ENCODE measurements at regions not wholly inside any gene's neighbourhood (a gene's known extent, or its start where the extent isn't known, plus 50 kb on each side); places are given as distances from the start of the nearest gene placed in this dataset.
"Not testable (repeated sequence)": the region's sequence is repeated elsewhere in the genome, so short reads cannot be mapped to it uniquely, and the experiment has no call there.

DNA sequence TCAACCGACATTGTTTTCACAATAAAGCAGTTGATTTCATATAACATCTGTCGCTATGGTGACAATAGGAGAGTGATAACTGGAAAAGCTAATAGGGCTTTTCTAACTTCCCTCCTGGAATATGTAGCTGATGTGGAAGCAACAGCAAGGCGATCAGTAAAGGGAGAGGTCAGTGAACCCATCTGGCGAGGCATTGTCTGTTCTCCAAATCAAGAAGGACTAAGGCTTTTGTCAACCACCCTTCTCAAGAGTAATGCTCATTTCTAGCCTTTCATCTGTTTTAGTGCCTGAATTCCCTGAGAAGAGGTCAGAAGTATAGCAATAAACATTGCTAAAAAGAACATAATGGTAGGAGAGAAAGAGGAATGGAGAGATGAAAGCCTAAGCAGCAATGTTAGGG is 201.3 kb downstream of the AKAP7 start:
- POLR2A ChIA-PET, result no interaction called here
- intact Hi-C loops (cut with micrococcal nuclease), result no loop called here
- H3K36me3 Mint-ChIP-seq, result peaks cover 0 to 24% (median 5%) of the 10 kb centered on the region in 5 donors
- CTCF ChIA-PET, result no interaction called here
- H3K27ac ChIP-seq (ENCODE audit: low read depth, low read length), result no peak overlapping the region
- no peaks in the 10 kb centered on the region for H3K9me3 ChIP-seq (ENCODE audit: control insufficient read depth in 2 of 3, low read length in 3 of 3)
- H3K36me3 ChIP-seq (ENCODE audit: control insufficient read depth in 2 of 3, insufficient read depth in 3 of 3, low read length in 3 of 3), result no peaks in the 10 kb centered on the region
- DNase-seq (no peak), ATAC-seq (no peak)
- no peaks in the 10 kb centered on the region for H3K4me1 ChIP-seq (ENCODE audit: control insufficient read depth in 2 of 2, insufficient read depth in 2 of 2, low read length in 2 of 2)
- H3K4me3 ChIP-seq (ENCODE audit: low read length), result no peak overlapping the region
- peak overlapping the region in 2 of 9 donors; percentile 12 to 15 for H3K27ac Mint-ChIP-seq
- H3K4me1 Mint-ChIP-seq, result peaks cover 0 to 12% (median 6%) of the 10 kb centered on the region in 7 donors
- no peaks in the 10 kb centered on the region for H3K27me3 ChIP-seq (ENCODE audit: control insufficient read depth in 2 of 2, insufficient read depth in 2 of 2, low read length in 2 of 2)
- H3K9me3 Mint-ChIP-seq, result no peaks in the 10 kb centered on the region
- H3K27me3 Mint-ChIP-seq, result no peaks in the 10 kb centered on the region
- no peak overlapping the region for H3K4me3 Mint-ChIP-seq

DNA sequence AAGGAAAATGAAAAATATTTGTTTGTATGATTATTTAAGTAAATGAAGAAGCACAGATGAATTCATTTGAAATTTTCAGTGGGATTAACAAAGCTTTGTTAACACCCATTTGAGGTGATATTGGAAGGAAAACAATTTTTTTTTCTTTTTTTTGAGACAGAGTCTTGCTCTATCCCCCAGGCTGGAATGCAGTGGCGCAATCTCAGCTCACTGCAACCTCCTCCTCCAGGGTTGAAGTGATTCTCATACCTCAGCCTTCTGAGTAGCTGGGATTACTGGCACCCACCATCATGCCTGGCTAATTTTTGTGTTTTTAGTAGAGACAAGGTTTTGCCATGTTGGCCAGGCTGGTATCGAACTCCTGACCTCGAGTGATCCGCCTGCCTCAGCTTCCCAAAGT is 211.6 kb downstream of the AKAP7 start:
- H3K27ac ChIP-seq (ENCODE audit: low read depth, low read length); H3K36me3 ChIP-seq (ENCODE audit: control insufficient read depth in 2 of 3, insufficient read depth in 3 of 3, low read length in 3 of 3); H3K9me3 ChIP-seq (ENCODE audit: control insufficient read depth in 2 of 3, low read length in 3 of 3); H3K4me3 ChIP-seq (ENCODE audit: low read length); DNase-seq; H3K9me3 Mint-ChIP-seq; H3K27me3 Mint-ChIP-seq; intact Hi-C loops (cut with micrococcal nuclease); H3K27me3 ChIP-seq (ENCODE audit: control insufficient read depth in 2 of 2, insufficient read depth in 2 of 2, low read length in 2 of 2); ATAC-seq; H3K4me3 Mint-ChIP-seq; H3K27ac Mint-ChIP-seq: not testable (repeated sequence)
- Mint-ChIP-seq H3K4me1 (peaks cover 6 to 31% (median 17%) of the 10 kb centered on the region in 7 donors), H3K36me3 (peaks cover 0 to 20% (median 2%) of the 10 kb centered on the region in 5 donors)
- ChIA-PET POLR2A (interaction anchor here (0.8 kb wide), 1 partner anchor 28 kb away, joined by 3 read pairs; no protein-coding TSS in a partner anchor), CTCF (interaction anchor here (0.7 kb wide), 1 partner anchor 454 kb away, joined by 3 read pairs; no protein-coding TSS in a partner anchor)
- H3K4me1 ChIP-seq (ENCODE audit: control insufficient read depth in 2 of 2, insufficient read depth in 2 of 2, low read length in 2 of 2), result peaks cover 0 to 14% of the 10 kb centered on the region in 2 donors

DNA sequence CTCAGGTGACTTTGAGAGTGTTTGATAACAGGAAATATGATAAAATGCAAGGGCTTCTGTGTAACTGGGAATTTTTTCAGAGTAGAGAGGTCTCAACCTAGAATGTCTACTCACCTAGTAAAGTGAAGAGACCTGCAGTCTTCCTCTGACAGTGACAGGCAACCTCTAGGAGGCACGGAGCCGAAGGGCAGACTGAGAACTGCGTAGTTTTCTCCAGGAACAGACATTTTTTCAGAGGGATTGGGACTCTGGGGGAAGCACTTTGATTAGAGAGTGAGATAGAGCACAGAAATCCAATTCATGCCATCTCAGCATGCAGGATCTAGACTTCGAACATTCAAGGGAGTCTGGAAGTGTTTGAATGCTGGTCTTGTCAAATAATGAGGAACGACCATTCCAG is 213.3 kb downstream of the AKAP7 start:
- Histone ChIP-seq H3K4me1 (ENCODE audit: control insufficient read depth in 2 of 2, insufficient read depth in 2 of 2, low read length in 2 of 2) (peaks cover 0 to 14% of the 10 kb centered on the region in 2 donors), H3K9me3 (ENCODE audit: control insufficient read depth in 2 of 3, low read length in 3 of 3) (no peaks in the 10 kb centered on the region), H3K36me3 (ENCODE audit: control insufficient read depth in 2 of 3, insufficient read depth in 3 of 3, low read length in 3 of 3) (no peaks in the 10 kb centered on the region), H3K4me3 (ENCODE audit: low read length) (no peak overlapping the region), H3K27me3 (ENCODE audit: control insufficient read depth in 2 of 2, insufficient read depth in 2 of 2, low read length in 2 of 2) (no peaks in the 10 kb centered on the region), H3K27ac (ENCODE audit: low read depth, low read length) (no peak overlapping the region)
- H3K9me3 Mint-ChIP-seq, result peaks cover 0 to 2% (median 0%) of the 10 kb centered on the region in 11 donors
- peaks cover 8 to 39% (median 17%) of the 10 kb centered on the region in 7 donors for H3K4me1 Mint-ChIP-seq
- ATAC-seq, result no peak
- peaks cover 5 to 35% (median 8%) of the 10 kb centered on the region in 5 donors for H3K36me3 Mint-ChIP-seq
- ChIA-PET CTCF (no interaction called here), POLR2A (no interaction called here)
- H3K4me3 Mint-ChIP-seq, result peak overlapping the region in 3 of 10 donors; percentile 2 to 61 (median 4)
- intact Hi-C loops (cut with micrococcal nuclease), result no loop called here
- DNase-seq, result peak in 1 of 9 donors; percentile 9
- H3K27ac Mint-ChIP-seq, result peak overlapping the region in 5 of 9 donors; percentile 17 to 62 (median 60)
- no peaks in the 10 kb centered on the region for H3K27me3 Mint-ChIP-seq

DNA sequence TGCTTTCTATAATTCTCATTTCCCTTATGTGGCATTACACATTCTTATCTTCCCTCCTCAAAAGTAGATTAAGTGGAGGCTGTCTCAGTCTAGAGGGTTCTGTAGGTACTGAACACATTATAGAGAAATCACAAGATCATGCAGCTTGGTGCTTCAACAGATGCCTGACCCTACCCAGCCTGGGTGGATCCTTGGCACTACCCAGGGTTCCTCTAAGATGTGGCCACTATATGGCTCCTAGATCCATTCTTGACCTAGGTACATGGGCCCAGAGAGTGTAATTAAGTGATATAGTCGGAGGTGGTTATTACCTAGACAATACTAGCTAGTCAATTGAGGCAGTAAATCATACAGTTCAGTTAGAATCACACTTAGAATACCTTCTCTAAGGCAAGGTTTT is 213.9 kb downstream of the AKAP7 start:
- Histone ChIP-seq H3K9me3 (ENCODE audit: control insufficient read depth in 2 of 3, low read length in 3 of 3) (no peaks in the 10 kb centered on the region), H3K27me3 (ENCODE audit: control insufficient read depth in 2 of 2, insufficient read depth in 2 of 2, low read length in 2 of 2) (no peaks in the 10 kb centered on the region), H3K36me3 (ENCODE audit: control insufficient read depth in 2 of 3, insufficient read depth in 3 of 3, low read length in 3 of 3) (no peaks in the 10 kb centered on the region), H3K4me3 (ENCODE audit: low read length) (no peak overlapping the region), H3K27ac (ENCODE audit: low read depth, low read length) (no peak overlapping the region), H3K4me1 (ENCODE audit: control insufficient read depth in 2 of 2, insufficient read depth in 2 of 2, low read length in 2 of 2) (peaks cover 0 to 14% of the 10 kb centered on the region in 2 donors)
- peaks cover 7 to 40% (median 15%) of the 10 kb centered on the region in 5 donors for H3K36me3 Mint-ChIP-seq
- peak overlapping the region in 1 of 9 donors; percentile 31 for H3K27ac Mint-ChIP-seq
- ATAC-seq, result no peak
- intact Hi-C loops (cut with micrococcal nuclease), result no loop called here
- peaks cover 8 to 41% (median 19%) of the 10 kb centered on the region in 7 donors for H3K4me1 Mint-ChIP-seq
- no peak for DNase-seq
- H3K9me3 Mint-ChIP-seq, result peaks cover 0 to 2% (median 0%) of the 10 kb centered on the region in 11 donors
- no peaks in the 10 kb centered on the region for H3K27me3 Mint-ChIP-seq
- H3K4me3 Mint-ChIP-seq, result no peak overlapping the region
- POLR2A ChIA-PET, result interaction anchor here (0.6 to 0.7 kb wide), 2 partner anchors 35 to 55 kb away, joined by 4 read pairs; no protein-coding TSS in a partner anchor
- CTCF ChIA-PET, result no interaction called here

DNA sequence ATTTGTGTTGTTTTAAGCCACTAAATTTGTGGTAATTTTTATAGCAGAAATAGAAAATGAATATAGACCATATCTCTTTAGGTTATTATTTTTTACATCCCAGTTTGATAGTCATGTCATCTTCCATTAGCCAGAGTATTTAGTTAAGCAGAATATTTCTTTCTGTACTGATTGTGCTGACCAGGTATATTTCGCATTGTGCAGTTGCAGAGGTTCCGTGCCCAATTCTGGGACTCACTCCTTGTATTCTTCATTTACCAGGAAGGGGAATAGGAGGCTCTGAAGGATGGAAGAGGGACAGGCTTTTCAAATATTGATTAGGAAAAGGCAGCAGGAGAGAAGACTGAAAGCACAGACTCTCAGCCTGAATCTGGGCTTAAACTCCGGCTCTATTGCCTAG is 217.8 kb downstream of the AKAP7 start:
- peak overlapping the region in 2 of 9 donors; percentile 3 to 33 for H3K27ac Mint-ChIP-seq
- H3K4me3 Mint-ChIP-seq, result no peak overlapping the region
- H3K27me3 ChIP-seq (ENCODE audit: control insufficient read depth in 2 of 2, insufficient read depth in 2 of 2, low read length in 2 of 2), result no peaks in the 10 kb centered on the region
- H3K4me1 Mint-ChIP-seq, result peaks cover 12 to 48% (median 25%) of the 10 kb centered on the region in 7 donors
- DNase-seq, result no peak
- POLR2A ChIA-PET, result interaction anchor here (0.9 kb wide), 1 partner anchor 58 kb away, joined by 3 read pairs; no protein-coding TSS in a partner anchor
- ATAC-seq, result no peak
- H3K9me3 ChIP-seq (ENCODE audit: control insufficient read depth in 2 of 3, low read length in 3 of 3), result no peaks in the 10 kb centered on the region
- CTCF ChIA-PET, result no interaction called here
- no peak overlapping the region for H3K4me3 ChIP-seq (ENCODE audit: low read length)
- H3K27me3 Mint-ChIP-seq, result no peaks in the 10 kb centered on the region
- H3K36me3 ChIP-seq (ENCODE audit: control insufficient read depth in 2 of 3, insufficient read depth in 3 of 3, low read length in 3 of 3), result no peaks in the 10 kb centered on the region
- H3K4me1 ChIP-seq (ENCODE audit: control insufficient read depth in 2 of 2, insufficient read depth in 2 of 2, low read length in 2 of 2), result peaks cover 0 to 14% of the 10 kb centered on the region in 2 donors
- H3K27ac ChIP-seq (ENCODE audit: low read depth, low read length), result no peak overlapping the region
- intact Hi-C loops (cut with micrococcal nuclease), result loop anchor here in 1 of 2 donors (5.0 kb wide), 1 partner anchor 156 kb away; no protein-coding TSS in a partner anchor
- H3K36me3 Mint-ChIP-seq, result peaks cover 11 to 57% (median 20%) of the 10 kb centered on the region in 5 donors
- peaks cover 0 to 2% (median 0%) of the 10 kb centered on the region in 11 donors for H3K9me3 Mint-ChIP-seq

DNA sequence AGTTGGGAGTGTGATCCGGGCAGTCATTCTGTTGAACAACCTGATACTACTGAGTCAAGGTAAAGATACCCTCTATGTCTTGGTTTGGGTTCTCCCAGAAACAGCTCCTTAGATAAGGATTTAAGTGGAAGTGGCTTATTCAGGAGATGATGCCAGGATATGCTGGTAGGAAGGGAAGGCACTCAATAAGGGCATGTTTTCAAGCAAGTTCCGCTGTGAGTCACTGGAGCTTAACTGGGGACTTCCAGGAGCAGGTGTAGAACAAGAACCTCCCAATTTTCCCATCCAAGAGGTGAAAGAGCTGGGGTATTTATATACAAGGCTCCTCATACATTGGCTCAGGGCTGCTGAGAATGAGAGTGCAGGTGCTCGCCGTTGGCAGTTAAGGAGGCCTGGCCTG is 218.6 kb downstream of the AKAP7 start:
- Histone ChIP-seq H3K4me3 (ENCODE audit: low read length) (no peak overlapping the region), H3K9me3 (ENCODE audit: control insufficient read depth in 2 of 3, low read length in 3 of 3) (no peaks in the 10 kb centered on the region), H3K4me1 (ENCODE audit: control insufficient read depth in 2 of 2, insufficient read depth in 2 of 2, low read length in 2 of 2) (peaks cover 0 to 7% of the 10 kb centered on the region in 2 donors), H3K27ac (ENCODE audit: low read depth, low read length) (no peak overlapping the region), H3K36me3 (ENCODE audit: control insufficient read depth in 2 of 3, insufficient read depth in 3 of 3, low read length in 3 of 3) (no peaks in the 10 kb centered on the region), H3K27me3 (ENCODE audit: control insufficient read depth in 2 of 2, insufficient read depth in 2 of 2, low read length in 2 of 2) (no peaks in the 10 kb centered on the region)
- Mint-ChIP-seq H3K9me3 (peaks cover 0 to 2% (median 0%) of the 10 kb centered on the region in 11 donors), H3K36me3 (peaks cover 9 to 52% (median 20%) of the 10 kb centered on the region in 5 donors), H3K4me3 (no peak overlapping the region), H3K27ac (peak overlapping the region in 2 of 9 donors; percentile 3 to 24), H3K4me1 (peaks cover 8 to 41% (median 19%) of the 10 kb centered on the region in 7 donors), H3K27me3 (no peaks in the 10 kb centered on the region)
- ChIA-PET POLR2A (no interaction called here), CTCF (no interaction called here)
- ATAC-seq, result no peak
- intact Hi-C loops (cut with micrococcal nuclease), result loop anchor here in 1 of 2 donors (5.0 kb wide), 1 partner anchor 157 kb away; no protein-coding TSS in a partner anchor
- DNase-seq, result no peak

DNA sequence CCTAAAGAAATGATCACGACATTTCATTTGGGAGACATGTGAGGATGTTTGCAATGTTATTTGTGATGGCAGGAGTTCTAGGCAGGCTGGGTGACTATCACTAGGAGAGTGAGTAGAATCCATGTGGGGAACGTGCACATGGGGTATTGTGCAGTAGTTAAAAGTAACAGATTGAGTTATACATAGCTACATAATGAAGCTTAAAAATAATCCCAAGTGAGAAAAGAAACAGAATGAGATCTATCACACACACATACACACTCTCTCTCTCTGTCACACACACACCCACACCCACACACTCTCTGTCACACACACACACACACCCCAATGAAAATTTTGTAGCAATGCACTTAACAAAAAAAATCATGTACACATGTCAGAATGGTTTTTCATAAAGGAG is 218.7 kb upstream of the ARG1 start:
- Mint-ChIP-seq H3K27me3 (no peaks in the 10 kb centered on the region), H3K4me1 (peaks cover 5 to 36% (median 14%) of the 10 kb centered on the region in 7 donors), H3K36me3 (peaks cover 9 to 52% (median 20%) of the 10 kb centered on the region in 5 donors), H3K4me3 (no peak overlapping the region), H3K9me3 (peaks cover 0 to 2% (median 0%) of the 10 kb centered on the region in 11 donors), H3K27ac (peak overlapping the region in 2 of 9 donors; percentile 7 to 24)
- no peaks in the 10 kb centered on the region for H3K27me3 ChIP-seq (ENCODE audit: control insufficient read depth in 2 of 2, insufficient read depth in 2 of 2, low read length in 2 of 2)
- ATAC-seq (no peak), DNase-seq (no peak)
- ChIA-PET CTCF (no interaction called here), POLR2A (no interaction called here)
- H3K9me3 ChIP-seq (ENCODE audit: control insufficient read depth in 2 of 3, low read length in 3 of 3), result no peaks in the 10 kb centered on the region
- peaks cover 0 to 2% of the 10 kb centered on the region in 2 donors for H3K4me1 ChIP-seq (ENCODE audit: control insufficient read depth in 2 of 2, insufficient read depth in 2 of 2, low read length in 2 of 2)
- H3K27ac ChIP-seq (ENCODE audit: low read depth, low read length), result no peak overlapping the region
- intact Hi-C loops (cut with micrococcal nuclease), result loop anchor here in 1 of 2 donors (5.0 kb wide), 1 partner anchor 157 kb away; no protein-coding TSS in a partner anchor
- no peak overlapping the region for H3K4me3 ChIP-seq (ENCODE audit: low read length)
- H3K36me3 ChIP-seq (ENCODE audit: control insufficient read depth in 2 of 3, insufficient read depth in 3 of 3, low read length in 3 of 3), result no peaks in the 10 kb centered on the region
